ENCODE measurements at regions not wholly inside any gene's neighbourhood (a gene's known extent, or its start where the extent isn't known, plus 50 kb on each side); places are given as distances from the start of the nearest gene placed in this dataset.
"Not testable (repeated sequence)": the region's sequence is repeated elsewhere in the genome, so short reads cannot be mapped to it uniquely, and the experiment has no call there.

DNA sequence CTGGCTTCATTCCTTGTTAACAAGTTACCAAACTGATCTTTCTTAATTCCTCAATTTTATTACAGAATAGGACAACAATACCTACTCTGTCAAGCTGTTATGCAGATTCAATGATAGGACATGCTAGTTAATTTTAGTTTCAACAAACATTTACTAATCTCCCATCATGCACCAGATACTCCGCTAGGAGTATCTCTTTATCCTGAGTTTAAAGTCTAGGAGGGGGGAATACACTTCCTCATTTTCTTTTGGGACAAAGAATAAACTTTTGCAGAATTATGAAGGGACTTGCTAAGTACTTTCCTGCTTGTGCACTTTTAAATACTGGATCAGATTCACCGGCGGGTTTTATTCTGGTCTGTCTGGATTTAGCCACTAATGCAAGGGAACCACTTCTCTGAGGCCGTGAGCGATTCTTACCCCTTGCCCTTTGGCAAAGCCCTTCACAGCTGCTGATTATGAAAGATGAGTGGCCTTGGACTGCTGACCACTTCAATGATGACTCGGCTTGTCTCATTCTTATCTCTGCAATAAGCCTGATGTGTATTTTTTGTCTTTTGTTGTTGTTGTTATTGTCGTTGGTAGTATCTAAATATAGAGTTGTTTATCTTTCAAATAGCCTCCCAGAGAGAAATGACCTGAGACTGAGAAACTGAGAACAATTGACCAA lies 73.9 kb downstream of the RMI1 start:
- DNase-seq = no peak

DNA sequence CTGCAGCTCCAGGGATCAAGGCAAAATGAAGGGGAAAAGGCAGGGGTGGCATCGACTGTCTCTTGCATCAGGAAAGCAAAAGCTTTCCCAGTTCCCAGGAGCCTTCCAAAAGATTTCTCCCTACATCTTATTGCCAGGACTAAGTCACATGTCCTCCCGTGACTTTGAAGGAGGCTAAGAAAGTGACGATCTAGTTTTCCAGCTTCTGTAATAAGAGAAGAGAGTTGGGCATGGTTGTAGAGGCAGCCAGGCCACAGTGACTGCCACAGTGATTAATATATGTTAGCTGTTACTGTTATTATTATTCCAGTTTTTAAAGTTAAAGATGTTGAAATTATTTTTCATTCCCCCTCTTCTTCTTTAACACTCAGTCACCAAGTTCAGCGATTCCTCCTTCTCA lies 77.1 kb downstream of the RMI1 start:
- no peak for DNase-seq

- DNase-seq = no peak
Observed at GRCh38 chr9:84059936-84060335, 79.3 kb downstream of the RMI1 start.

- no peak for DNase-seq
Observed at GRCh38 chr9:84061613-84062193, 81.1 kb downstream of the RMI1 start.

DNA sequence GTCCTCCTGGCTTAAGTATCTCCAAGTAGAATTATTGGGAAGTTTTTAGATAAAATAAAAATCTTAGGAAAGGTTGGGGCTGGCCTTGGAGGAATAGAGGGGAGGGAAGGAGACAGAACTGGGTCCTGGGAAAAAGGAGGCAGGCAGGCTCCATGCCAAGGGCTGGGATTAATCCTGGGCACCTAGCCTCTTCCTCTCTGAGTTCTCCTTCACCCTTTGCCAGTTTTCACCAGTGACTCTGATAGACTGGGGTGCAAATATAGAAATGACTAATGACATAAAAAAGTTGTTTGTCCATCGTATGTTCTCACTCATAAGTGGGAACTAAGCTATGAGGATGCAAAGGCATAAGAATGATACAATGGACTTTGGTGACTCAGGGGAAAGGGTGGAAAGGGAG lies 81.9 kb downstream of the RMI1 start:
- DNase-seq = no peak

GRCh38 chr9:84067821-84068220 lies 87.2 kb downstream of the RMI1 start:
- no peak for DNase-seq

DNA sequence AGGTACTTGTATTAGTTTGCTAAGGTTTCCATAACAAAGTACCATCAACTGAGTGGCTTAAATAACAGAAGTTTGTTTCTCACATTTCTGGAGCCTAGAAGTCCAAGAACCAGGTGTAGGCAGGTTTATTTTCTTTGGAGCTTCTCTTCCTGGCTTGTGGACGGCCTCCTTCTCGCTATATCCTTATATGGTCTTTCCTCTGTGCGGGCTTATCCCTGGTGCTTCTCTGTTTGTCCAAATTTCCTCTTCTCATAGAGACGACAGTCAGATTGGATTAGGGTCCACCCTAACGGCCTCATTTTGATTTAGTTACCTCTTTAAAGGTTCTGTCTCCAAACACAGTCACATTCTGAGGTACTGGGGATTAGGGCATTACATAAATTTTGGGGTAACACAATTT lies 88.3 kb downstream of the RMI1 start:
- DNase-seq = no peak

DNA sequence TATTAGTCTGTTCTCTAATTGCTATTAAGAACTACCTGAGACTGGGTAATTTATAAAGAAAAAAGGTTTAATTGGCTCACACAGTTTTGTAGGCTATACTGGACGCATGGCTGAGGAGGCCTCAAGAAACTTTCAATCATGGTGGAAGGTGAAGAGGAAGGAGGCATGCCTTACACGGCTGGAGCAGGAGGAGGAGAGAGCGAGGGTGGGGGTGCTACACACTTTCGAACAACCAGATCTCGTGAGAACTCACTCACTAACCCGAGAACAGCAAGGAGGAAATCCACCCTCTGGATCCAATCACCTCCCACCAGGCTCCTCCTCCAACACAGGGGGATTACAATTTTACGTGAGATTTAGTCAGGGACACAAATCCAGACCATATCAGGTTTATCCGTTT lies 90.0 kb downstream of the RMI1 start:
- no peak for DNase-seq

DNA sequence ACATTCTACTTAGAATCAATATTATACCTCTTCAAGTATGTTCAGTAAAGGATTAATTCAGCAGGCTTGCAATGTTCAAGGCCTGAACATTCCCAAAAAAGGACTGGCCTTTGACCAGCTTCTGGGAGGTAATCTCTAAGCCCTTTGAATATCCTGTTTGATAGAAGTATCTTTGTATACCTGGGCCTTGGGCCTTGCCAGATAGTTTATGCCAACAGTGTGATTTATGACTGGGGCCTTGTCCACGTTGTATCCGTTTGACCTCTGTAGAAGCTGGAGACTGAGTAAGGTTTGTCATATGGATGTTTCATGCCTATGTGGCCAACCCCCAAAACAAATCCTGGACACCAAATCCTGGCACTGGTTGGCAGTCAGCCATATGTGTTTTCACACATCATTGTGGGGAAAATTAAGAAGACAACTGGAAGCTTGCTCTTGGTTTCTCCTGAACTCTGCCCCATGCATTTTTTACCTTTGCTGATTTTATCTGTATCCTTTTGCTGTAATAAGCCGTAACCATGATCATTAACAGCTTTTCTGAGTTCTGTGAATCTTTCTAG lies 92.1 kb downstream of the RMI1 start:
- no peak for DNase-seq

DNA sequence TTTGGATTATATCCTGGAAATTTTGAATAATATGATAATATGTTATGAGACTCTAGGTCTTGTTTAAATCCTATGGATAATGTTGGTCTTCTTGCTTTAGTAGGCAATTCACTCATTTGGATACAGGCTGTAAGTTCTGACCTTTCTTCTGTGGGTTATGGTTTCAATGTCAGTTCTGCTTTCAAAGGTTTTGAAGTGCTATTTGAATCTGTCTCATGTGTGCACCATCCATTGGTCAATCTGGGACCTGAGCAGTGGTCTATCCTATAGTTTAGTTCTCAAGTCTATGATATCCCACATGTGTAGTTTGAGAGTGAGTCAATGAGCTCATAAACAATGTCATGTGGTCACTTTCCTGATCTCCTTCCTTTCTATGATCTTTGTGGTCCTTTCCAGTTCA lies 94.4 kb downstream of the RMI1 start:
- no peak for DNase-seq

- no peak for DNase-seq
Observed at GRCh38 chr9:84076384-84076783, 95.8 kb downstream of the RMI1 start.

GRCh38 chr9:84077816-84078215 lies 97.2 kb downstream of the RMI1 start:
- DNase-seq = not testable (repeated sequence)

DNA sequence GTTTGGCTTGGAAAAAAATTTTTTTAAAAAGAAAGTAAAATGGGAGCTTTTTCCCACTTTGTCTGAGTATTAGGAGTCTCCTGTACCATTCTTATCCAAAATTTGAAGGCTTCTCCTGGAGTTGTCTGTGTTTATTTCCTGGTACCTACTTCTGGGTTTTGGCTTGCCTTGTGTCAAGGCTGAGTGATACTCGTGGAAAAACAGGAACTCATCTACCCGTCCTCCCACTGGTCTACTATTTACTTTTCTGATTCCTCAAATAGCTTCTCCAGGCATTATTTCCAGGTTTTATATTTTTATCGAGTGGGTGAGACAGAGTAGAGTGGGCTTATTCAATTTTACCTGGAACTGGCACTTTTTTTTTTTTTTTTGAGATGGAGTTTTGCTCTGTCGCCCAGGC lies 99.4 kb downstream of the RMI1 start:
- no peak for DNase-seq

- DNase-seq = no peak
Observed at GRCh38 chr9:84101964-84102632, 121.5 kb downstream of the RMI1 start.

GRCh38 chr9:84103651-84104377 lies 123.2 kb downstream of the RMI1 start:
- no peak for DNase-seq

GRCh38 chr9:84107081-84107480 lies 126.5 kb downstream of the RMI1 start:
- no peak for DNase-seq

DNA sequence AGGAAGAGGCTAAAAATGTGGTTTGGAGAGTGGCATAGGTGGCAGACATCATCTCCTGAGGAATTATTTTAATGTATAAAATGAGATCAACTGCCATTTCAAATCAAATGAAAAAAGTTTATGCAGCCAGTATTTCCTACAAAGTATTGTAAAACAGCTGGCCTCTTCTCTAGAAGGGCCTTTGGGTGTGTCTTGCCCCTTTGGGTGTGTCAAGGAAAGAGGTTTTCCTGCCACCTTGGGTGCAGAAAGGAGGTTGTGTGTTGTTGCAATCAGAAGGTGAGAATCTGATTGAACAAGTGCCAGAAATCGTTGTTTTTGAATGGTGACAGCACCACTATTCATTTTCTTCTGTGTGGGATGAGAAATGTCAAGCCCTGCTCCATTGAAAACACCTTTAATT lies 127.4 kb downstream of the RMI1 start:
- no peak for DNase-seq

- DNase-seq = no peak
Observed at GRCh38 chr9:84111726-84112125, 131.1 kb downstream of the RMI1 start.

- no peak for DNase-seq
Observed at GRCh38 chr9:84121991-84122523, 141.5 kb downstream of the RMI1 start.

DNA sequence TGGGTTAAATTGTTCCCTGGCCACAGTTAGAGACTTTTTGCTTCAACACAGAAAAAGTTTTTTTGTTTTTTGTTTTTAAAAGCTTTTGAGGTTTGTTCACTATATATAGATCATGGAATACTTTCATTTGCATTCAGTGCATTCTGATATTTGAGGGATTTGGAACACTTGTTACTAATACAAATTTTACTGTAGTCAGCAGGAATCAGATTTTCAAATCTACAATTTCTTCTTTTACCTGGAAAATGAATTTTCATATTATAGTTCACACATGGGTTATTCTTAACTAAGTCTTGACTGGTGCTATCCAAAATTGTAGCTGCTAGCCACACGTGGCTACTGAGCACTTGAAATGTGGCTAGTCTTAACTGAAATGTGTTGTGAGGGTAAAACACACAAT lies 142.0 kb downstream of the RMI1 start:
- DNase-seq = no peak

GRCh38 chr9:84123648-84124406 lies 143.2 kb downstream of the RMI1 start:
- no peak for DNase-seq

DNA sequence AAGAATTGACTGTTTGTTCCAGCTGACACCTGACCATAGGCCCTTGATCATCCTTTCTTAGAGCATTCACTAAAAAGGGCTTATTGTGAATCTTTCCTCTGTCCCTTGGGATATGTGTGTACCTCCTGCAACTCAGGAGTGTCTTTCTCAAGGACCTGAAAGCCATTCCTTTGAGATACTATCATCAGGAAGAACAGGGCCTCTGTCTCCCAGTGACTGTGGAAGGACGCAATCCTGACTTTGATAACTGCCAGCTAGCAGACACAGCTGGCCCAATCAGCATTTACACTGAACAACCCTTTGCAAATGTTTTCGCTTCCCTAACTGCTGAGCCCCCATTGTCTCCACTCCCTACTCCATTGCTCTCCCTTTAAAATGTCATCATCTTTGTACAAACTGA lies 144.4 kb downstream of the RMI1 start:
- DNase-seq = no peak

GRCh38 chr9:84129529-84129928 lies 148.9 kb downstream of the RMI1 start:
- DNase-seq = no peak
